GM19023 (cell line): ENCODE measurements at regions not wholly inside any gene's neighbourhood (a gene's known extent, or its start where the extent isn't known, plus 50 kb on each side); places are given as distances from the start of the nearest gene placed in this dataset.
"Not testable (repeated sequence)": the region's sequence is repeated elsewhere in the genome, so short reads cannot be mapped to it uniquely, and the experiment has no call there.

ENCODE experiments used
- ATAC-seq: cut with Tn5 transposase; IDR thresholded peaks from one replicate; pipeline ENCODE4 v1.9.1; 2021; ENCODE audit warnings: mild to moderate bottlenecking, moderate library complexity; ENCODE audit not compliant: unreplicated experiment

DNA sequence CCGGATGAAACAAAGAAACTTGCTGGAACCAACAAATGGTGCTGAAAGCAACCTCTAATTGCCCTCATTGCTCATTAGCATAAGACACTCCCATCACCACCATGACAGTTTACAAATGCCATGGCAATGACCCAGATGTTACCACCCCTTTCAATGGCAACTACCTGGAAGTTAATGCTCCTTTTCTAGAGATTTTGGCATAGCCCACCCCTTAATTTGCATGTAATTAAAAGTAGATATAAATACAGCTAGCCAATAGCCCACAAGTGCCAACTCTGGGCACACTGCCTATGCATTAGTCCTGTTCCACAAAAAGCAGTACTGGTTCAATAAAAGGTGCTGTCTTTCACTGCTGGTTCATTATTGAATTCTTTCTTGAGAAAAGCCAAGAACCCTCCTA, 410.3 kb upstream of the PPP1R2C start:
- ATAC-seq, result no peak

GRCh38 chrX:43211570-43211969, 433.6 kb upstream of the PPP1R2C start:
- ATAC-seq, result no peak

DNA sequence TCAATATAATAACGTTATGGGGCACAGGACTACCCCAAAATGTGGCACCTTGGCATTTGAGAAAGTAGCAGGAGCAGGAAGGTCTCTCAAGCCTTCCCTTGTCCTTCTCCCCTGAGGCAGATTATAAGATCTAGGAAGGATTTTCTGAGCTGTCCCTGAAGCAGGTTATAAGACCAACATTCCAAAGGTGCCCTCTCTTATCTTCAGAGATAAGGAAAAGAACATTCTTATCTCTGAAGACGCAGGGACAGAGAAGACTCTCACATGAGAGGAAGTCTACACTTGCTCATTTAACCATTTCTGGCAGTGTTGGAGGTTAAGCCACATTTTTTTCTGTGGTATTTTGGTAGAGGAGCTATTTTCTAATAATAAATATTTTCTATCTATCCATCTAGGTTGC, 437.9 kb upstream of the MAOA start:
- ATAC-seq, result no peak

GRCh38 chrX:43224496-43224895, 431.6 kb upstream of the MAOA start:
- ATAC-seq, result no peak

GRCh38 chrX:43225626-43226328, 430.3 kb upstream of the MAOA start:
- ATAC-seq, result no peak

DNA sequence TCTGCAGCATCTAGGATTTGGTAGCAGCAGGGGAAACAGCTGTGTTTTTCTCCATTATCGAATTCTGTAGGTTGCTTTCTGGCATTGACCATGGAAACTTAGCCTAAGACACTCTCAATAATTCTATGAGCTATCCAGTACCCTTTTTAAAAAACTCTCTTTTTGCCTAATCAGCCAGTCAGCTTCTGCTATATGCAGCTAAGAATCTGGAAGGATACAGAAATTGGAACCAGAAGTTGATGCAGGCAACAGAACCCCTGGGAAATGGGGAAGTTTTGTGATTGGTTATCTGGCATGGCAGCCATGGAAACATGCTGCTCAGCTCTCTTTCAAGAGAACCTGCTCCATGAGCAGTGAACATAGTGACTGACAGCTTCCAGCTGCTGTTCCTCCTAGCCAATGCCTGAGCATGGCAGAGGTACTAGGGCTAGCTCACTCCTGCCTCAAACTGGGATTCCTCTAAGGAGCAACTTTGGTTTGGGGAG, 417.6 kb upstream of the MAOA start:
- no peak for ATAC-seq

- ATAC-seq, result no peak
Measured at GRCh38 chrX:43239356-43239755, 416.7 kb upstream of the MAOA start.

DNA sequence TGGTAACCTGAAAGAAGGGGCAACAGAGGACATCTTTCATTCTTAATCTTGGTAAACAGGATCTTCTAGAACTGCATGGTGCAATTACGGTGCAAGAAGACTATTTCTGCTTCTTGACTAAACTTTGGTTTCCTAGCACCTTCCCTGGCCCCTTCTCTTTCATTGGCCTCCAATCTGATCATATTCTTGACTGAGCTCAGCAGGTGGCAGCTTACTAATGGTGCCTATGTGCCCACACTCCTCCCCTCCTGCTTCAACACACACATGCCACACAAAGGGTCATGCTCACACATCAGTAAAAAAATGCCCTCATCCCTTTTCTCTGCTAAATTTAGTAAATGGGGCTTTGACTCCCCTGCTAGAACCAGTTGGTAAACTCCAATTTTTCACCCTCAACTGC, 400.5 kb upstream of the MAOA start:
- ATAC-seq, result no peak

GRCh38 chrX:43266487-43266886, 389.6 kb upstream of the MAOA start:
- ATAC-seq, result no peak

DNA sequence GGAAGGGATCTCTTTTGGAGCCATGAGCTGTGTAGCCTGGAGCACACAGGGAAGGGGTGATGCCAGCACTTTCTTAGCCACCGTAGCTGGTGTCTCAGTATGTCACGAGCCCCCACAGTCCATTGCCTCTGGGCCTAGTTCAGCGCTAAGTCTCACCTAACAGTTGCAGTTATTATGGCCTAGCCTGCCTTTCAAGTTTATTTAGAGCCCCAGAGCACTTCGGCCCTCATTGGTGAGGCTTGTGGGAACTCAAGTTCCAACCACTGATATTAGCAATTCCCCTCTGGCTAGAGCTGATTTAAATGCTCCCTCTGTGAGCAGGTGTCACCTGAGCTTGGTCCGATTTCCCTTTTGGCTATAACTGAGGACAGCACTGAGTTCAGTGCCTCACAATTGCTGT, 388.4 kb upstream of the MAOA start:
- no peak for ATAC-seq

GRCh38 chrX:43269201-43269600, 386.9 kb upstream of the MAOA start:
- no peak for ATAC-seq

DNA sequence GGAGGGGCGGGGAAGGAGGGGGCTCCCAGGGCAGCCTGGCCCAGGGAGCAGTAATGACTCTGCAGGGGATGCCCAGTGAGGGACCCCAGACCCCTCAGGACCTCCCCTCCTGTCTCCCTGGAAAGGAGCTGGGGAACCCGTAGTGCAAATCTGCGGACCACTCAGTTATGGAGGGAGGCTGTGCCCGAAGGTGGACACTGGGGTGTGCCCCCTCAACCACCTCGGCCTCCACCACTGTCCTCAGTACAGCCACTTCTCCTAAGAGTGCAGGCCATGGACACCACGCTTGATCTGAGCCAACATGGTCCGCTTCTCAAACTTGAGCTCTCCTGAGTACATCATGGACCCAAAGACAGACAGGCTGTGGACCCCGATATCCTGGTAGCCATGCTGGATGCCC, 378.2 kb upstream of the MAOA start:
- ATAC-seq, result no peak

GRCh38 chrX:43278440-43278839, 377.7 kb upstream of the MAOA start:
- no peak for ATAC-seq

DNA sequence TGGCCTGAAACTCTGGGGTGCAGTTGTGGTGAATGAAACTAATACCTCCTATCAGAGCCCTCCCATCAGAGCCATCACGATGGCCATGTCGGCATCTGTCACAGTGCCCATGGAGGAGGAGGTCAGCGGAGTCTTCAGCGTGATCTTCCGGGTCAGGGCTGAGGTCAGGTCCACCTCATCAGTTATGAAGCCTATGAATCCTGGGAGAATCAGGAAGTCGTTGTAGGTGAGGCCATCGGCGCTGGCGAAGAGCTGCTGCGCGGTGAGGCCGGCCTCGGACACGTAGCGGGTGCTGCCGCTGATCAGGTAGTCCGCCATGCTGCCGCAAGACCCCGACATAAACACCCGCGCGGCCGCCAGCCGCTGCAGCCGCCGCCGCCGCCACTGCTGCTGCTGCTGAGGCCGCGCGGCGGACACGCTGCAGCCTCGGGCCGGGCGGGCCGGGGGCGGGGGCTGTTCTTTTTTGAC, 376.7 kb upstream of the MAOA start:
- no peak for ATAC-seq

DNA sequence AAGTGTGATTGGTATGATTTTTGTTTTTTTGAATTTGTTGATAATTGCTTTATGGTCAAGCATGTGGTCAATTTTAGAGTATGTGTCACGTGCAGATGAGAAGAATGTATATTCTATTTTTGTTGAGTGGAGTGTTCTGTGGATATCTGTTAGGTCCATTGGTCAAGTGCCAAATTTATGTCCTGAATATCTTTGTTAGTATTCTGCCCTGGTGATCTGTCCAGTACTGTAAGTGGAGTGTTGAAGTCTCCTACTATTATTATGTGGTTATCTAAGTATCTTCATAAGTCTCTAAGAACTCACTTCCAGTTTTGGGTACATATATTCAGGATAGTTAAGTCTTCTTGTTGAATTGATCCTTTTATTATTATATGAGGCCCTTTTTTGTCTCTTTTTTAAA, 372.9 kb upstream of the MAOA start:
- ATAC-seq, result no peak

GRCh38 chrX:43311625-43312024, 344.5 kb upstream of the MAOA start:
- not testable (repeated sequence) for ATAC-seq

DNA sequence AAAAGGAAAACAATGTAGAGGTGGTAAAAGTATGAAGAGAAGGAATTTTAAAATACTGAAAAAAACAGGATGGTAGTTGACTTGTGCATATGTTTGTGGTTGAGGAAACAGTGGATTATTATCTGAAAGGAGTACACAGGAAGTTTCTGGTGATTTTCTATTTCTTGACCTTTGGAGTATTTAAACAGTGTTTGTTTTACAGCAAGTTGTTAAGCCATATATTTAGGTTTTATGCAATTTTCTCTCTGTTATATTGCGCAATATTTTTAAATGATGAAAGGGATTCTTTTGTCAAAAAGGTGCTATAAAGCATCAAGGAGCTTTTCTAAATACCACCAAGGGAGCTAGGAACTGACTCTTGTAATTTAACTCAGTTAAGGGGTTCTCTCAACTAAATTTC, 343.1 kb upstream of the MAOA start:
- no peak for ATAC-seq

GRCh38 chrX:43314525-43314924, 341.6 kb upstream of the MAOA start:
- ATAC-seq, result no peak

DNA sequence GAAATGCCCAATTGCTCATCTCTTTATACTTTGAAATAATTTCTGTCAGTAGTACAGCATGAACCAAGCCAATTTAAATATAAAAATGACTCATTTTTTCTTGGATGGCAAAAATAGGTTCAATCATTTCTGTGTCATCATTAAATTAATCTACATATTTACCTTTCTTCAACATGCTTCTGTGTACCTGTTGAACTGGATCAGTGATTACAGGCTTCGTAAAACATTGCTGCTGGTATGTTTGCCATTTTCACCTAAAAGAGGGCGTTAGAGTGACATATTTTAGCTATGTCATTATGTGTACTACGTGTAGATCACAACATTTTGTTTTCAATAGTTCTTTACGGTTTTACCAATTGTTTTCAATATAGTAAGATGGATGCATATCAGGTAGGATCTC, 340.5 kb upstream of the MAOA start:
- no peak for ATAC-seq

- no peak for ATAC-seq
Measured at GRCh38 chrX:43316146-43316545, 340.0 kb upstream of the MAOA start.

DNA sequence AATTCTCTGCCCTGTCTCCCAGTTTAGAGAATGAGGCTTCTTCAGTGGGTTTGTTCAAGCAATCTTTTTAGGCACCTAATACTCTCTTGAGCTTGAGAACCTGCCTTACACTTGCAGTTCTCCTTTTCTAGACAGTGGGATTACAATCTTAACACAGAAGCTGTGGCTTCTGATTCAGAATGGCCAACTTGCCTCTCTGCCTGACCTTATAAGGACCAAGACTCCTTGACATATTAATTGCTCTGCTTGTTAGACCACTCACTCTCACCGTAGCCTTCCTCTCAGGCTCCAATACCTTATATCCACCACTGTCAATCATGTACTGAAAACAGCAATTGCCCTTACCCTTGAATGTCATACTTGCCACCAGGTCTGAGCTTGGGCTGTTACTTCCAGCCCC, 338.7 kb upstream of the MAOA start:
- no peak for ATAC-seq

GRCh38 chrX:43328358-43328946, 327.6 kb upstream of the MAOA start:
- ATAC-seq, result no peak

DNA sequence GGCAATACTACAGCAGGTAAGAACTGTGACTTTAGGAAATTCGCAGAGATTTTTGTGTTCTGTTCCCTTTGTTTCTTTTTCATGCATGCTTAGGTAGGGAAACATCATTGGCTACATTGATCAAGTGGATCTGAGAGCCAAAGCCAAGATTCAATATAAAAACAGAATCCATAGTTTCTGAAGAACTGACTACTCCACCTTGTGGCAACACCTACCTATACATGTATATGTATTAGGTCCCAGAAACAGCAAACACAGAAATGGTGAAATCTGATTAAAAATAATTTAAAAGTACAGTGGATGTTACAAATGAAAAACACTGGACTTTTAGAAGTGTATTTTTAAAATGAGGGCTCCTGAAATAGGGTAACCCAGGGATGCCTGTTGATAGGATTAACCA, 322.6 kb upstream of the MAOA start:
- ATAC-seq, result no peak
